GM12878 (cell line): ENCODE measurements at regions not wholly inside any gene's neighbourhood (a gene's known extent, or its start where the extent isn't known, plus 50 kb on each side); places are given as distances from the start of the nearest gene placed in this dataset.

Source experiments
- ATAC-seq: fragments of 200-7000 bp; cut with Tn5 transposase; 3 replicates; pipeline ENCODE4 v1.9.1; 2020; ENCODE audit warnings: mild to moderate bottlenecking, moderate library complexity
- BruUV-seq: library from RNA; stranded (reverse); fragments of 400-500 nt; replicated peaks from 2 replicates; lab custom pipeline; 2021; lab: Mats Ljungman, UMichigan
- CTCF ChIA-PET: fragments of 300-600 bp; sonication (Branson Sonifier 250); formaldehyde crosslinking; extraction: SDS; loops from one replicate; lab custom pipeline; 2021; ENCODE audit warnings: inconsistent platforms; lab: Yijun Ruan, JAX
- POLR2A ChIA-PET: fragments of 350-600 bp; formaldehyde crosslinking; extraction: SDS; loops from one replicate; lab custom pipeline; 2021; ENCODE audit warnings: inconsistent platforms; lab: Charles Lee
- RAD21 ChIA-PET: fragments of 300-600 bp; sonication (Branson Sonifier 250); formaldehyde crosslinking; loops from one replicate; lab custom pipeline; 2023; ENCODE audit warnings: antibody characterized with exemption; ENCODE audit not compliant: unreplicated experiment; lab: Charles Lee
- SMC1A ChIA-PET: fragments of 300-600 bp; sonication (Branson Sonifier 250); formaldehyde crosslinking; loops from one replicate; lab custom pipeline; 2023; ENCODE audit not compliant: unreplicated experiment, uncharacterized antibody; lab: Charles Lee
- DNase-seq: peaks from one replicate; pipeline ENCODE4 v3.0.0-alpha.2; 2011; ENCODE audit warnings: low read depth, low spot score
- FAIRE-seq: peaks from 3 replicates; lab custom pipeline; 2011; peaks lifted over from hg19 to GRCh38; lab: Jason Lieb, UNC
- H2AFZ ChIP-seq: 2 replicates; pipeline ENCODE4 v1.6.0; 2011; ENCODE audit warnings: low read depth, low read length, control low read depth; ENCODE audit not compliant: control insufficient read depth
- H3K27ac ChIP-seq: 2 replicates; pipeline ENCODE4 v1.5.1; 2011; ENCODE audit warnings: control low read depth; ENCODE audit not compliant: control insufficient read depth, insufficient read depth
- H3K27me3 ChIP-seq, 2 experiments: replicated peaks in 1 of 2; 2 replicates each; pipeline versions ENCODE4 v1.6.0 to v1.6.1; 2011; ENCODE audit warnings: low read length in 1 of 2; ENCODE audit not compliant: control insufficient read depth in 2 of 2, insufficient read depth in 2 of 2
- H3K36me3 ChIP-seq, 2 experiments: 2 replicates each; pipeline ENCODE4 v1.5.1; 2011; ENCODE audit warnings: low read length in 1 of 2; ENCODE audit not compliant: control insufficient read depth in 2 of 2, insufficient read depth in 2 of 2
- H3K4me1 ChIP-seq: 2 replicates; pipeline ENCODE4 v1.6.1; 2011; ENCODE audit warnings: mild to moderate bottlenecking, low read length, moderate library complexity, mixed read lengths; ENCODE audit not compliant: control insufficient read depth, insufficient read depth
- H3K4me2 ChIP-seq: 2 replicates; pipeline ENCODE4 v1.6.0; 2011; ENCODE audit warnings: control low read depth; ENCODE audit not compliant: control insufficient read depth, insufficient read depth
- H3K4me3 ChIP-seq: fragments of 200-600 bp; sonication (generic); 2 replicates; pipeline ENCODE4 v1.5.1; 2016
- H3K79me2 ChIP-seq: 2 replicates; pipeline ENCODE4 v1.6.0; 2011; ENCODE audit warnings: low read length; ENCODE audit not compliant: control insufficient read depth, insufficient read depth
- H3K9ac ChIP-seq: 2 replicates; pipeline ENCODE4 v1.8.0; 2011; ENCODE audit warnings: low read length, control low read depth, mixed read lengths; ENCODE audit not compliant: control insufficient read depth, insufficient read depth
- H3K9me3 ChIP-seq: replicated peaks from 3 replicates; pipeline ENCODE4 v1.5.1; 2011; ENCODE audit warnings: mild to moderate bottlenecking, low read length; ENCODE audit not compliant: control insufficient read depth, insufficient read depth
- H4K20me1 ChIP-seq: 2 replicates; pipeline ENCODE4 v1.6.0; 2011; ENCODE audit not compliant: control insufficient read depth, insufficient read depth
- BRCA1 ChIP-seq: IDR thresholded peaks from 2 replicates; pipeline ENCODE4 v1.6.1; 2011; ENCODE audit warnings: low read depth, low read length, improper control_type of control experiment
- ESRRA ChIP-seq: IDR thresholded peaks from 2 replicates; pipeline ENCODE4 v1.6.1; 2012; ENCODE audit warnings: mild to moderate bottlenecking, low read length, improper control_type of control experiment
- MTA3 ChIP-seq: IDR thresholded peaks from 2 replicates; pipeline ENCODE4 v1.6.1; 2012; ENCODE audit warnings: low read length, inconsistent platforms, borderline replicate concordance
- MXI1 ChIP-seq: fragments of 150-350 bp; IDR thresholded peaks from 2 replicates; pipeline ENCODE4 v1.6.1; 2011; ENCODE audit warnings: low read depth, mild to moderate bottlenecking, inconsistent platforms, low read length, improper control_type of control experiment
- SMC3 ChIP-seq: IDR thresholded peaks from 2 replicates; pipeline ENCODE4 v1.6.1; 2011; ENCODE audit warnings: low read length, improper control_type of control experiment, borderline replicate concordance
- WGBS: methylation state at CpG from one replicate; pipeline ENCODE4 v1.1.6; 2016; ENCODE audit warnings: low lambda C conversion rate; ENCODE audit not compliant: insufficient replicate concordance, insufficient coverage; ENCODE audit errors: missing lambda C conversion rate; 5-methylcytosine and 5-hydroxymethylcytosine counted together
- in situ Hi-C: fragments of 300-500 bp; cut with MboI; formaldehyde crosslinking; loops from 9 replicates; pipeline ENCODE4 v1.14.3; 2018; ENCODE audit warnings: mixed read lengths
- intact Hi-C: fragments of 100-400 bp; cut with micrococcal nuclease; formaldehyde crosslinking; loops from one replicate; pipeline ENCODE4 v1.14.2; 2022; ENCODE audit not compliant: unreplicated experiment
- TF ChIP-seq, protein P1 (sequence below): fragments of 450-650 bp; IDR thresholded peaks from 2 replicates; pipeline ENCODE4 v1.6.1; 2017; ENCODE audit warnings: borderline replicate concordance
- TF ChIP-seq, protein P2 (sequence below): IDR thresholded peaks from 2 replicates; pipeline ENCODE4 v1.6.1; 2012; ENCODE audit warnings: improper control_type of control experiment, low read depth, low read length; ENCODE audit not compliant: insufficient replicate concordance
- TF ChIP-seq, protein P3 (sequence below): fragments of 450-650 bp; IDR thresholded peaks from 2 replicates; pipeline ENCODE4 v1.6.1; 2014; ENCODE audit warnings: mild to moderate bottlenecking
- TF ChIP-seq, protein P4 (sequence below): IDR thresholded peaks from 2 replicates; pipeline ENCODE4 v1.6.1; 2012; ENCODE audit warnings: low read length, inconsistent platforms
- TF ChIP-seq, protein P5 (sequence below): fragments of 150-350 bp; IDR thresholded peaks from 2 replicates; pipeline ENCODE4 v1.6.1; 2014; ENCODE audit warnings: mild to moderate bottlenecking, low read depth, low read length

DNA sequence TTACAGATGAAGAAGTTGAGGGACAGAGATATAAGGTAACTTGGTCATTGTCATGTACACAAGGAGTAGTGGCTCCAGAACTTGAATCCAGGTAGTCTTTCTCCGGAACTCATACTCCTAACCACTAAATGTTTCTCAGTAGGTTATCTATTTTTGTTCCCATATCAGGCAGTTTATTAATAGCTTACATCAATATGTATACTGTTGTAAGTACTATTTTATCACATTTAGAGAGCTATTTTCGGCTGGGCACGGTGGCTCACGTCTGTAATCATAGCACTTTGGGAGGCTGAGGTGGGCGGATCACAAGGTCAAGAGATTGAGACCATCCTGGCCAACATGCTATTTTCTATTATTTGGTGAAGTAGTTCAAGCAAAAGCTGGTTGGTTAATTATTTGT, 415.6 kb upstream of the FBXO33 start:
- Histone ChIP-seq H3K79me2 (no peaks in the 10 kb centered on the region), H3K36me3 (no peaks in the 10 kb centered on the region), H3K9me3 (no peaks in the 10 kb centered on the region)
- intact Hi-C loops (no loop called here), in situ Hi-C loops (no loop called here)
- CTCF ChIA-PET: interaction anchor here (0.7 to 1.7 kb wide), 3 partner anchors 11 to 369 kb away, joined by 3 to 5 read pairs (median 3); no protein-coding TSS in a partner anchor
- TF ChIP-seq, protein P1, sequence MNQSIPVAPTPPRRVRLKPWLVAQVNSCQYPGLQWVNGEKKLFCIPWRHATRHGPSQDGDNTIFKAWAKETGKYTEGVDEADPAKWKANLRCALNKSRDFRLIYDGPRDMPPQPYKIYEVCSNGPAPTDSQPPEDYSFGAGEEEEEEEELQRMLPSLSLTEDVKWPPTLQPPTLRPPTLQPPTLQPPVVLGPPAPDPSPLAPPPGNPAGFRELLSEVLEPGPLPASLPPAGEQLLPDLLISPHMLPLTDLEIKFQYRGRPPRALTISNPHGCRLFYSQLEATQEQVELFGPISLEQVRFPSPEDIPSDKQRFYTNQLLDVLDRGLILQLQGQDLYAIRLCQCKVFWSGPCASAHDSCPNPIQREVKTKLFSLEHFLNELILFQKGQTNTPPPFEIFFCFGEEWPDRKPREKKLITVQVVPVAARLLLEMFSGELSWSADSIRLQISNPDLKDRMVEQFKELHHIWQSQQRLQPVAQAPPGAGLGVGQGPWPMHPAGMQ: no peak
- TF ChIP-seq, protein P2, sequence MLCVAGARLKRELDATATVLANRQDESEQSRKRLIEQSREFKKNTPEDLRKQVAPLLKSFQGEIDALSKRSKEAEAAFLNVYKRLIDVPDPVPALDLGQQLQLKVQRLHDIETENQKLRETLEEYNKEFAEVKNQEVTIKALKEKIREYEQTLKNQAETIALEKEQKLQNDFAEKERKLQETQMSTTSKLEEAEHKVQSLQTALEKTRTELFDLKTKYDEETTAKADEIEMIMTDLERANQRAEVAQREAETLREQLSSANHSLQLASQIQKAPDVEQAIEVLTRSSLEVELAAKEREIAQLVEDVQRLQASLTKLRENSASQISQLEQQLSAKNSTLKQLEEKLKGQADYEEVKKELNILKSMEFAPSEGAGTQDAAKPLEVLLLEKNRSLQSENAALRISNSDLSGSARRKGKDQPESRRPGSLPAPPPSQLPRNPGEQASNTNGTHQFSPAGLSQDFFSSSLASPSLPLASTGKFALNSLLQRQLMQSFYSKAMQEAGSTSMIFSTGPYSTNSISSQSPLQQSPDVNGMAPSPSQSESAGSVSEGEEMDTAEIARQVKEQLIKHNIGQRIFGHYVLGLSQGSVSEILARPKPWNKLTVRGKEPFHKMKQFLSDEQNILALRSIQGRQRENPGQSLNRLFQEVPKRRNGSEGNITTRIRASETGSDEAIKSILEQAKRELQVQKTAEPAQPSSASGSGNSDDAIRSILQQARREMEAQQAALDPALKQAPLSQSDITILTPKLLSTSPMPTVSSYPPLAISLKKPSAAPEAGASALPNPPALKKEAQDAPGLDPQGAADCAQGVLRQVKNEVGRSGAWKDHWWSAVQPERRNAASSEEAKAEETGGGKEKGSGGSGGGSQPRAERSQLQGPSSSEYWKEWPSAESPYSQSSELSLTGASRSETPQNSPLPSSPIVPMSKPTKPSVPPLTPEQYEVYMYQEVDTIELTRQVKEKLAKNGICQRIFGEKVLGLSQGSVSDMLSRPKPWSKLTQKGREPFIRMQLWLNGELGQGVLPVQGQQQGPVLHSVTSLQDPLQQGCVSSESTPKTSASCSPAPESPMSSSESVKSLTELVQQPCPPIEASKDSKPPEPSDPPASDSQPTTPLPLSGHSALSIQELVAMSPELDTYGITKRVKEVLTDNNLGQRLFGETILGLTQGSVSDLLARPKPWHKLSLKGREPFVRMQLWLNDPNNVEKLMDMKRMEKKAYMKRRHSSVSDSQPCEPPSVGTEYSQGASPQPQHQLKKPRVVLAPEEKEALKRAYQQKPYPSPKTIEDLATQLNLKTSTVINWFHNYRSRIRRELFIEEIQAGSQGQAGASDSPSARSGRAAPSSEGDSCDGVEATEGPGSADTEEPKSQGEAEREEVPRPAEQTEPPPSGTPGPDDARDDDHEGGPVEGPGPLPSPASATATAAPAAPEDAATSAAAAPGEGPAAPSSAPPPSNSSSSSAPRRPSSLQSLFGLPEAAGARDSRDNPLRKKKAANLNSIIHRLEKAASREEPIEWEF: no peak
- no peak for TF ChIP-seq SMC3
- TF ChIP-seq, protein P3, sequence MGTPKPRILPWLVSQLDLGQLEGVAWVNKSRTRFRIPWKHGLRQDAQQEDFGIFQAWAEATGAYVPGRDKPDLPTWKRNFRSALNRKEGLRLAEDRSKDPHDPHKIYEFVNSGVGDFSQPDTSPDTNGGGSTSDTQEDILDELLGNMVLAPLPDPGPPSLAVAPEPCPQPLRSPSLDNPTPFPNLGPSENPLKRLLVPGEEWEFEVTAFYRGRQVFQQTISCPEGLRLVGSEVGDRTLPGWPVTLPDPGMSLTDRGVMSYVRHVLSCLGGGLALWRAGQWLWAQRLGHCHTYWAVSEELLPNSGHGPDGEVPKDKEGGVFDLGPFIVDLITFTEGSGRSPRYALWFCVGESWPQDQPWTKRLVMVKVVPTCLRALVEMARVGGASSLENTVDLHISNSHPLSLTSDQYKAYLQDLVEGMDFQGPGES: no peak
- no peak for TF ChIP-seq ESRRA
- TF ChIP-seq, protein P4, sequence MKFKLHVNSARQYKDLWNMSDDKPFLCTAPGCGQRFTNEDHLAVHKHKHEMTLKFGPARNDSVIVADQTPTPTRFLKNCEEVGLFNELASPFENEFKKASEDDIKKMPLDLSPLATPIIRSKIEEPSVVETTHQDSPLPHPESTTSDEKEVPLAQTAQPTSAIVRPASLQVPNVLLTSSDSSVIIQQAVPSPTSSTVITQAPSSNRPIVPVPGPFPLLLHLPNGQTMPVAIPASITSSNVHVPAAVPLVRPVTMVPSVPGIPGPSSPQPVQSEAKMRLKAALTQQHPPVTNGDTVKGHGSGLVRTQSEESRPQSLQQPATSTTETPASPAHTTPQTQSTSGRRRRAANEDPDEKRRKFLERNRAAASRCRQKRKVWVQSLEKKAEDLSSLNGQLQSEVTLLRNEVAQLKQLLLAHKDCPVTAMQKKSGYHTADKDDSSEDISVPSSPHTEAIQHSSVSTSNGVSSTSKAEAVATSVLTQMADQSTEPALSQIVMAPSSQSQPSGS: no peak
- no peak for TF ChIP-seq MXI1
- TF ChIP-seq, protein P5, sequence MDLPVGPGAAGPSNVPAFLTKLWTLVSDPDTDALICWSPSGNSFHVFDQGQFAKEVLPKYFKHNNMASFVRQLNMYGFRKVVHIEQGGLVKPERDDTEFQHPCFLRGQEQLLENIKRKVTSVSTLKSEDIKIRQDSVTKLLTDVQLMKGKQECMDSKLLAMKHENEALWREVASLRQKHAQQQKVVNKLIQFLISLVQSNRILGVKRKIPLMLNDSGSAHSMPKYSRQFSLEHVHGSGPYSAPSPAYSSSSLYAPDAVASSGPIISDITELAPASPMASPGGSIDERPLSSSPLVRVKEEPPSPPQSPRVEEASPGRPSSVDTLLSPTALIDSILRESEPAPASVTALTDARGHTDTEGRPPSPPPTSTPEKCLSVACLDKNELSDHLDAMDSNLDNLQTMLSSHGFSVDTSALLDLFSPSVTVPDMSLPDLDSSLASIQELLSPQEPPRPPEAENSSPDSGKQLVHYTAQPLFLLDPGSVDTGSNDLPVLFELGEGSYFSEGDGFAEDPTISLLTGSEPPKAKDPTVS: no peak
- no peak for TF ChIP-seq MTA3
- no peak for TF ChIP-seq BRCA1
- TF ChIP-seq, all 136 proteins: peak for 0
- no peak for ATAC-seq
- POLR2A ChIA-PET: no interaction called here
- H3K4me3 ChIP-seq: no peak overlapping the region
- no peak for DNase-seq
- H3K4me1 ChIP-seq: no peaks in the 10 kb centered on the region
- BruUV-seq: no TSS peak
- RAD21 ChIA-PET: no interaction called here
- H3K9ac ChIP-seq: no peak overlapping the region
- no peak overlapping the region for H2AFZ ChIP-seq
- H4K20me1 ChIP-seq: no peaks in the 10 kb centered on the region
- SMC1A ChIA-PET: interaction anchor here (0.6 to 1.9 kb wide), 4 partner anchors 17 to 130 kb away, joined by 3 to 4 read pairs (median 4); no protein-coding TSS in a partner anchor
- H3K4me2 ChIP-seq: no peak overlapping the region
- WGBS: 11% methylated on average over 5 of the region's 5 CpGs
- no peaks in the 10 kb centered on the region for H3K27me3 ChIP-seq
- no peak overlapping the region for H3K27ac ChIP-seq
- FAIRE-seq: no peak
